PC-9 (cell line): ENCODE measurements at regions not wholly inside any gene's neighbourhood (a gene's known extent, or its start where the extent isn't known, plus 50 kb on each side); places are given as distances from the start of the nearest gene placed in this dataset.

Experiments
- CTCF ChIP-seq: fragments of 200-600 bp; sonication (generic); conservative IDR thresholded peaks from 2 replicates; pipeline ENCODE4 v1.6.1; 2017; ENCODE audit warnings: mixed run types, antibody characterized with exemption, mild to moderate bottlenecking, moderate library complexity
- EZH2 ChIP-seq: fragments of 200-600 bp; sonication (generic); IDR thresholded peaks from 2 replicates; pipeline ENCODE4 v1.8.0; 2017; ENCODE audit warnings: antibody characterized with exemption, low read depth

GRCh38 chr10:93177511-93177910 is 103.8 kb downstream of the CYP26A1 start:
- no peak for TF ChIP-seq CTCF
- TF ChIP-seq EZH2: no peak
